HG03025 (cell line): ENCODE measurements at regions not wholly inside any gene's neighbourhood (a gene's known extent, or its start where the extent isn't known, plus 50 kb on each side); places are given as distances from the start of the nearest gene placed in this dataset.

Experiments
- ATAC-seq: cut with Tn5 transposase; IDR thresholded peaks from one replicate; pipeline ENCODE4 v1.9.1; 2021; ENCODE audit warnings: mild to moderate bottlenecking, moderate library complexity; ENCODE audit not compliant: unreplicated experiment, low FRiP score

DNA sequence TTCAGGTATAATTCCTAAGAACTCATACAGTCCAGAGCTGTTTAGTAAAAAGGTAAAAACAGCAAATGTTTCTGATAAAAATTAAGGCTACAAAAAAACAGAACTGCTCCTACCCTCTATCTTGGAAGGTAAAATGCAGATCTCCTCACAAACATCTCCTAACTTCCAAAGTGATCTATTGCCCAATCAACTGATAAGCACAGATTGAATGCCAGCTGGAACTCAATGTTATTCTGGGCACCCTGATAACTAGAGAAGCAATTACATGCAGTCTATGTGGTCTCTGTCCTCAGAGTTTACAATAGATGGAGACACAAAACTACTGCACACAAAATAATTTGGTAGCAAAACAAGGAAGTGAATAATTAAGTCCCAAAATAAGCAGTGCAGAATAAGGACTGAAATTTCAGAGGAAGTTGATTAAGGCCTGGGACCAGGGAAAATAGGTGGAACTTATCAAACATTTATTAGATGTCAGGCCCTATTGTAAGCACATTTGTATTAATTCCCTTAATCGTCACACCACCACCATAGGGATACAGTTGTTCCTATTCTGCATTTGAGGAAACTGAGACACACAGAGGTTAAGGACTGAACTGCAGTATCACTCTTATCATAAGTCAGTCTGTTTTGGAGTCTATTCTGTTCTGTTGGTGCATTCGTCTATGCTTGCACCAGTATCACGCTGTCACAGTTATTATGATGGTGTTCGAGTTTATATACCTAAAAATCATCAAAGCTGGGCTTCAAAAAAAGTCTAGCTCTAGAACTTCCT, 102.2 kb upstream of the TARS1 start:
- ATAC-seq, result no peak

DNA sequence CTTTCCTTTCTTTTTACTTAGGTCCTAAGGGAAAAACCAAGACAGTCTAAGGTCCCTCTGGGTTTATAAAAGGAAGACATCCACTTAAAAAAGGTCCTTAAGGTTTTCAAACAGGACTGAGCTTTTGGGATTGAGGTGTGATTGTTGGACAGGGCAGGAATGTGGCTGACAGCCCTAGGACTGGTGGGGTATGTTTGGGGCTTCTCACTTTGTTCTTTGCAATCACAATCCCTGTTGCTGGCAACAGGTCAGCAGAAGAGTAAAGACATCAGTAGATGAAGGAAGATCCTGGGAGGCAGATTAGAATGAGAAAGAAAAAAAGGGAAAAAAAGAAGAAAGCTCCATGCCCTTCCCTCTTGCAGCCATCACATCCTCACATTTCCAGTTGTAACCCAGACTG, 101.4 kb upstream of the TARS1 start:
- no peak for ATAC-seq

DNA sequence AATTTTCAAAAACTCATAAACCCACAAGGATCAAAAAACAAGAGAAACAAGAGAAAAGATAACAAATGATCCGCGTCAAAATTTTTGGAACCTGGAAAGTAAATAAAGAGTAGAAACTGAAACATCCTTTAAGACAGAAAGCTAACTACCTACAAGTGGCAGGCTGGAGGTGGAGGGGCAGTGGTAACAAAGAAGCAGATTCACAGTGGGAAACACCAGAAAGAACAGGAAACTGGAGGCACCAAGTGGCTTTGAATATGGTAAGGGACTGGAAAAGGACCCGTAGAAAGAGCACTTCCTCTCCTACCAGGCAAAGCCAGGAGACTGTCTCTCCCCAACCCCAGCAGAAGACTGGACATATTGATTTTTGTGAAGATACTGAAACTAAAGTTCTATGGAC, 100.6 kb upstream of the TARS1 start:
- no peak for ATAC-seq

DNA sequence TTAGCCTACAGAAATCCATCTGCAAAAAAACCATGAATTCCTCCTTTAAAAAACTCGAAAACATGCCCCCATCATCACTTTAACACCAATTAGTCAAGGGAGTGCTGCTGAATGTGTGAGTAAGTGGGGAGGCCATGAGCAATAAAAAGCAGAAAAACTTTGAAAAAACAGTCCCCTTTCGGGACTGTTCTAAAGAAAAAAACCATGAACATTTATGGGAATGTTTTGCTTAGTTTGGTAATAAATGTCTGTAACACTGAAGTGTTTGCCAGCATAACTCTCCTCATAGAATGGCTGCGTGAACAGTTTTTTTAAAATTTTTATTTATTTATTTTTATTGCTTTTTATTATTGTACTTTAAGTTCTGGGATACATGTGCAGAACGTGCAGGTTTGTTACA, 99.4 kb upstream of the TARS1 start:
- no peak for ATAC-seq

DNA sequence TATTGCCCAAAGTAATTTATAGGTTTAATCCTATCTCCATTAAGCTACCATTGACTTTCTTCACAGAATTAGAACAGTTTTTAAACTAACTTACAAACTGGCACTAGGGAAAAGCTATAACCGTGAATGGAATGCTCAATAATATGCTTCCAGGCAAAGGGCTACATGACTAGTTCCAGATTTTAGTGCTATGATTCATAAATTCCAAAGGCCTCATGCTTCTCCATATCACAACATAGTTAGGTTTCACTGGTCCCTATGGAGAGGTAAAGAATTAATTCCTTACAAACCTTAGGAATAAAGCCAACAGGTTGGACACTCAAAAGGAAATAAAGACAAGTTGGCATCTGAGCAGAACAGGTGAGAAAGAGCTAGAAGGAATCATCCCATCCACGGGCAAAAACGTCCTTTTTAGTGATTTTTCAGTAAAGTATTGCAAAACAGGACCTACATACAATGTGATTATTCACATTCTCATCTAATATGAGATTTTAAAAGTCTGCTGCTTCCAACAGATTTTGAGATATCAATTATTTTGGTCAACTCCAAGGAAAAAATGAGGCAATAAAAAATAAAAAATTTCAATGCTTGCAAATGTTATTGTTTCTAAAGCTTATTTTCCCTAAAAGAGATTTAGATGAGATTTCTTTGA, 97.0 kb upstream of the TARS1 start:
- ATAC-seq, result no peak

DNA sequence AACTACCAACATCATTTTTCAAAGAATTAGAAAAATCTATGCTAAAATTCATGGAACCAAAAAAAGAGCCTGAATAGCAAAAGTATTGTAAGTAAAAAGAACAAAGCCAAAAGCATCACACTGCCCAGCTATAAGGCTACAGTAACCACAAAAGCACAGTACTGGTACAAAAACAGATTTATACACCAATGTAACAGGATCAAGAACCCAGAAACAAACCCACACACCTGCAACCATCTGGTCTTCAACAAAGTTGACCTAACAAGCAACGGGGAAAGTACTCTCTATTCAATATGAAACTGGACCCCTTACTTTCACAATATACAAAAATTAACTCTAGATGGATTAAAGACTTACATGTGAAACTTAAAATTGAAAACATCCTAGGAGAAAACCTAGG, 94.2 kb upstream of the TARS1 start:
- no peak for ATAC-seq

DNA sequence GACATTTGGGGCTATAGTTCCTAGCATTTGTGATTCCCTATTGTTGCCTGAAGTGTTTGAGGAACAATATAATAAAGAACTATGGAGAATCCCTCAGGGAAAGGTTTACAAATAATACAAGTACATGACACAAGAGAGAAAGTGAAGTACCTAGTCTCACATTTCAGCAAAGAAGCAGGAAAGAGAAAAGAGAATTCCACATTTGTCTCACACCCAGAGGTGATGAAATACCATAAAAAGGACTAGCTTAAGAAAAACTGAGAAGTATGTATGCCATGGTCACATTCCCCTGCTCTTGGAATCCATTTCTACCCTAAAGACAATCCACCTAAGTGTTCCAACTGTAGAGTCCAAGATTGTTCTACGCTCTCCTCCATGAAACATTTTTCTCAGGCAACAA, 79.0 kb upstream of the TARS1 start:
- no peak for ATAC-seq

DNA sequence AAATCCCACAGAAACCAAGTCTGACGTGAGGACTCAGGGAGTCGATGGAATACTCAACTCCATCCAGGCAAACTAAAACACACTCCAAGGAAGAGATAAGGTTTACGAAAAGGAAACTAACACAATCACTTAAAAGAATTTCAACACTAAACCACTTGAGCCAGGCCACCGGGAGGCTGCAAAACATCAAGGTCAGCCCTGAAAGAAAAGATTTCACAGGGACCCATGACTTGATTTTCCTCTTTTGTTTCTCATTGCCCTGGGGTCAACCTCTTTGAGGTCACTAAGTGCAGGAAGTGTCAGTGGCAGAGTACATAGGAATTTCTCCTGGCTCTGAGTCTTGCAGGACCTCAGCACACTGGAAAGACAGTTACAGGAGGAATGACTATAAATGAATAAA, 77.8 kb upstream of the TARS1 start:
- no peak for ATAC-seq

DNA sequence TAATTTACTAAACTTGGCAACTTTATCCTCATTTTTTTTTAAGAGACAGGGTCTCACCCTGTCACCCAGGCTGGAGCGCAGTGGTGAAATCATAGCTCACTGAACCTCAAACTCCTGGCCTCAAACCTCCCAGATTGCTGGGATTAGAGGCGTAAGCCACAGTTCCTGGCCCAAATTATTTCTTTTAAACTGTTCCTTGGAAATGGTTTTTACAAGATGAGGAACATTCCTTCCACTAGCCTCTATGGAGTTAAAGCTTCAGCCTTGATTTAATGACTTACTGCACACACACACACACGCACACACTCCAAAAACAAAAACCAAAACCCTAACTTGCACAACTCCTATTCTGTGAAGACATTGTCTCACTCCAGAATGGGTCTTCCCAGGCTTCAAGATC, 77.2 kb upstream of the TARS1 start:
- no peak for ATAC-seq

DNA sequence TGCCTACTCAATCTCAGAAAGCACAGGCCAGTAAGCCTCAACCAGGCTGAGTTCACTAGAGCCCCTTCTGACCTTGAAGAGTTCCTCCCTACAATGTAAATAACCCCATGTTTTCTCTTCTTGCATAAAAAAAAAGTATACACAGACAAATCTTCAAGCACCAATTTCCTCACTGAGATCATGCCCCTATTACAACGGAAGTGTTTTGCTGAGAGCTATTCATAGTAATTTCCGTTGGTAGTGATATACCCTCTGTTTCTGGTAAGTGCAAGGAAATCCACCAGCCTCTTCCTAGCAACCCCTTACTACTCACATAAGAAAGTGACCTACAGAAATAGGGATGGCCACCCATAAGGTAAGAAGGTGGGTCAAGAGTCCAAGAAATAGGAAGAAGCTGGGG, 76.4 kb upstream of the TARS1 start:
- ATAC-seq, result no peak

DNA sequence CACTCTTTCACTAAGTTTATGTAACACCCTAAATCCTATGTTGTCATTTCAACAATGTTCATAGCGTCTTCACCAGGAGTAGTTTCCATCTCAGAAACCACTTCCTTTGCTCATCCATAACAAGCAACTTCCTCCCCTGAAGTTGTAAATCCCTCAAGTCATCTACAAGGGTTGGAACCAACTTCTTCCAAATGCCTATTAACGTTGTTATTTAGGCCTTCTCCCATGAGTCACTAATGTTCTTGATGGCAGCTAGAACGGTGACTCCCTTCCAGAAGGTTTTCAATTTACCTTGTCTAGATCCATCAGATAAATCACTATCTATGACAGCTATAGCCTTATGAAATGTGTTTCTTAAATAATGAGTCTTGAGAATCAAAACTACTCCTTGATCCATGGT, 73.3 kb upstream of the TARS1 start:
- ATAC-seq, result no peak

DNA sequence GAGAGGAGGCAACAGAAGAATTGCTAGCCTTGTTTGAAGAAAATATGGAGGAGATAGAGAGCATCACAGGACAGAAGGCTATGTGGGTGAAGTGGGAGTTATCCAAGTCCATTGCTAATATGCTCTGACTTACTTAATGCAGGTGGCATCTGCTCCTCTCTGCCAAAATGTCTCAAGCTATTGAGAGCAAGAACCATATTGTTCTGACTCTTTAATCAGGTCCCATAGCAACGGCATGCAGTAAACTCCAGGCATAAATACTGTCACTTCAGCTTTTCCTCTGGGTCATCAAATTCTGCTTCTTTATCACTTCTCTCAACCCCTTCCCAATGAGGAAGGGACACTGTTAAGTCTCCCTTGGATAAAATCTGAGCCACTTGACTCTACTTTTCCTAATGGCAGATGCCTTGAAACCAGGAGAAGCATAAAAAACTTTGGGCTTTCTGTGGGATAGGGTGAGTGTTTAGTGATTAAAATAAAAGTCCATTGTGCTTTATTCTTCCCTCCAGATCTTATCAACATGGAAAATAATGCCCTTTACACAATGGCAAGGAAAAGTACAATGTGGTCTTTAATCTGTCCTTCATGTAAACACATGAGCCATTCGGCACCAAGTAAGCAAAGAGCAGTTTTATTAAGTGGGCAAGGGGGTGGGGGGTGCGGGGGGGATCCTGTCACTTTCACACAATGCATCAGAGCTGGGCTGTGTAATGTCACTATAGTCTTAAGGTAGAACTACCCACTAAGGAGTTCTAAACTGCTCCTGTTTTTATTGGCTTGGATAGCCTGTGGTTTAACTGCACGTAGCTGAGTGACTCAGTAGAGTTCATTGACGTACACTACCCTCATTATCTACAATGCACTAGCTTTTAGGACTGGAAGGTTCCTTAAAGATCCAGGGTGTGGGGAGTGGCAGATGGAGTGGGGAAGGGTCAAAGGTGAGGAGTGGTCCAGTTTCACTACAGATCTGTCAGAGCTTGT, 71.0 kb upstream of the TARS1 start:
- no peak for ATAC-seq

DNA sequence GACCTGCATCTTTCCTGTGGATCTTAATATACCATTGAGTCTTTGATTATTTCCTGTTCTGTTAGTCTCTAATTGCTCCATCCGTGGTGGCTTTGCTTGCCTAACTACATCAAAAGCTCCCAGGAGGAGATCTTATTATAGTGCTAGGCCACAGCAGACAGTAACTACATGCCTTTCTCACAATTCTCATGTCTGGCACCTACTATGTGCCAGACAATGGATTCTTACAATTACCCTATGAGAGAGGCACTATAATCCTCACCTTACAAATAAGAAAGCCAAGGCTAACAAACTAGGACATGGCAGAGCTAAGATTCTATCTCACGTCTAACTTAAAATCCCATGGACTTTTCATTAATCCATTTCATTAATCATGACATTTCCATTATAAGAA, 70.3 kb upstream of the TARS1 start:
- ATAC-seq, result no peak

DNA sequence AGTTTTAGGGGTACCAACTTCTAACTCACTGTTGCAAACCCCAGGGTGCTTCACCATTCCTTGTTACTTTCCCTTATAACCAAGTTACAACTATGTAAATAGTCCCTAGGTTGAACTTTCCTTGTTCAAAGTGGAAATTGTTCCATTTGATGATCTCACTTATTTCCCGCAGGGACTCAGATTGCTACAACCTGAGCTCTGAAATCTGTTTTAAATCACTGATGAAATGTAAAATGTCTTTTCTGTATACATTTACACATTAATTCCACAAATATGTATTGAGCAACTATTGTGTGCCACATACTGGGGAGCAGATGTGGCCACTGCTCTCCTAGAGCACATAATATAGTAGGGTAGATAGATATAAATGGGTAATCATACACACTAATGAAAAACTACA, 69.1 kb upstream of the TARS1 start:
- ATAC-seq, result no peak

DNA sequence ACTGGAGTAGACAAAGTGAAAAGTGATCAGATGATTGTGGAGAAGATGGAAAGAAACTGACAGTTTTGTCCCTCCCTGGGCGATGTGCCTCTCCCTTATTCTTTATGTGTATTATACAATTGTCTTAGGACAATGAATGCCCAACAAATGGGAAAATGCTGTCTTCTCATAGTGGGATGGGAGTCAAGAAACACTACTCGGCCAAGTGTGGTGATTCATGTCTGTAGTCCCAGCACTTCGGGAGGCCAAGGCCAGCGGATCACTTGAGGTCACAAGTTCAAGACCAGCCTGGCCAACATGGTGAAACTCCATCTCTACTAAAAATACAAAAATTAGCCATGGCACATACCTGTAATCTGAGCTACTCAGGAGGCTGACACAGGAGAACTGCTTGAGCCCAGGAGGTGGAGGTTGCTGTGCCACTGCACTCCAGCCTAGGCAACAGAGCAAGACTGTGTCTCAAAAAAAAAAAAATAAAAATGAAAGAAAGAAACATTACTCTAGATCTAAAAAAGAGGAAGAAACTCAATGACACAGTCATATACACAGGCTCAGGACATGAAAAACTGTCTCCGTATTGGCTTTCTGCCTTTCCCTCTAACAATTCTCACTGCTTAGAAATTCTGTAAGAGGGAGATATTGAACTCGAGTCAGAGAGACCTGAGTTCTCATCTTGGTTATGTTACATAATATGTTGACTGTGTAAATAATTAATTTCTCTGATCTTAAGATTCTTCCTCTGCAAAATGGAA, 67.9 kb upstream of the TARS1 start:
- ATAC-seq, result no peak

DNA sequence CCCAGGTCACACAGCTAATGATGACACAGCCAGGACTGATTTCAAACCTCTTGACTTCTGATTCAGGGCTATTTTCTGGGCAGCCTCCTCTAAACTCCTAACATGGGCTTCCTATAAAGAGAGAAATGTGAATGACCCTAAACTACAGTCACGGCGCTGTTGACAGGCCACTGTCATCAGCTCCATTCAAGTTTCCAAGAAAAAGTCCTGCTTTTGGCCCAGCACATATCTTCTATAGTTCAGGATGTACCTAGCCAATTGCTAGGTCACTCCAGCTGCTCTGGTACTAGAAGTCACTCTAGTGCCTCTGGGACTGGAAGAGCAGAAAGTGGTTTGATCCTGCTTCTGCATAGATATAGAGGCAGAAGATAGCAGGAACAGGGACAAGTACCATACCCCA, 64.9 kb upstream of the TARS1 start:
- no peak for ATAC-seq

DNA sequence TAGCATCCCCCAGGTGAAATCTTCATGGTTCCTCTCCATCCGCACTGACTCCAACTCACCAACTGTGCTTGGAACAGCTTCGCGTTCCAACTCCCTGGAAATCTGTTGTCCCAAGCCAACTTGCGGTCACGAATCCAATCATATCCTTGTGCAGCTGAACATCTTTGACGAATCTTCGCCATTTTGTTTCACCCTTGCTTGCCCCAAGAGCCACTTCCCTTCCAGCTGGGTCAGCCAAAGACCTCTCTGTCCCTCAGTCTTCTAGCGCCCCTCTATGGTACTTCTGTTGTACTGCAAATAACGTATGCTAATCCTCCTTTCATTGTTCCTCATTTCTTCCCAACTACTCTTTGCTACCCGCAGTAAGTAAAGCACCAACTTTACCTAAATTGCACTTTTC, 61.0 kb upstream of the TARS1 start:
- ATAC-seq, result no peak

DNA sequence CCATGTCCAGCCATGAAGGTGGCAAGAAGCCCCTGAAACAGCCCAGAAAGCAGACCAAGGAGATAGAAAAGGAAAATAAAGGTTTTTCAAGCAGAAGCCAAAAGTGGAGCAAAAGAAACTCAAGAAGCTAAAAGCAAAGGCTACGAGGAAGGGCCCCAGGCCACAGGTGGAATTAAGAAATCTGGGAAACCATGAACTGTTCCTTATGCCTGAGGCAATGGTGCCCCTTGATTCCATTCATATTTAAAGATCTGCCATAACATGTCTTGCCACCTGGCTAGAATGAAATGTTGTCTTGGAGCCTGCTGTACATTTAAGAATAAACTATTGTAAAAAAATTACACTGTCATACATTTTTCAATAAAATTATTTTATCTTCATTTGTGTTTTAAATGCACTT, 59.5 kb upstream of the TARS1 start:
- ATAC-seq, result no peak
